Lung (tissue), 11 donors: ENCODE measurements at regions not wholly inside any gene's neighbourhood (a gene's known extent, or its start where the extent isn't known, plus 50 kb on each side); places are given as distances from the start of the nearest gene placed in this dataset.

ENCODE experiments used
- ATAC-seq: fragments of 200-7000 bp; cut with Tn5 transposase; one replicate; pipeline ENCODE4 v1.9.1; 2020; ENCODE audit warnings: moderate number of reproducible peaks; ENCODE audit not compliant: insufficient read depth, low FRiP score
- DNase-seq, 3 donors: peaks; one replicate each; pipeline ENCODE4 v3.0.0-alpha.2; 2013 to 2017
- H3K27ac ChIP-seq, 2 donors: one replicate each; pipeline ENCODE4 v1.5.1; 2013; ENCODE audit warnings: mild to moderate bottlenecking in 2 of 2, moderate library complexity in 2 of 2, control low read depth in 1 of 2, inconsistent platforms in 1 of 2, low read depth in 1 of 2, low read length in 1 of 2
- H3K27me3 ChIP-seq, 3 donors: one replicate each; pipeline ENCODE4 v1.5.1; 2013; ENCODE audit warnings: low read length in 2 of 3; ENCODE audit not compliant: control insufficient read depth in 3 of 3, insufficient read depth in 3 of 3
- H3K36me3 ChIP-seq, 4 donors: one replicate each; pipeline ENCODE4 v1.5.1; 2013; ENCODE audit warnings: low read length in 4 of 4, mild to moderate bottlenecking in 1 of 4, moderate library complexity in 1 of 4; ENCODE audit not compliant: control insufficient read depth in 4 of 4, insufficient read depth in 4 of 4
- H3K4me1 ChIP-seq, 5 donors: one replicate each; pipeline ENCODE4 v1.5.1; 2013; ENCODE audit warnings: low read length in 5 of 5, mild to moderate bottlenecking in 2 of 5, moderate library complexity in 1 of 5; ENCODE audit not compliant: control insufficient read depth in 5 of 5, insufficient read depth in 5 of 5
- H3K4me3 ChIP-seq: one replicate; pipeline ENCODE4 v1.5.1; 2013; ENCODE audit warnings: mild to moderate bottlenecking, control low read depth, moderate library complexity
- H3K9ac ChIP-seq, 2 donors: one replicate each; pipeline ENCODE4 v1.5.1; 2013; ENCODE audit warnings: low read length in 2 of 2, control low read depth in 1 of 2; ENCODE audit not compliant: insufficient read depth in 1 of 2
- H3K9me3 ChIP-seq, 4 donors: one replicate each; pipeline ENCODE4 v1.5.1; 2013; ENCODE audit warnings: low read length in 3 of 4, mild to moderate bottlenecking in 1 of 4, moderate library complexity in 1 of 4; ENCODE audit not compliant: control insufficient read depth in 4 of 4, insufficient read depth in 3 of 4
- CTCF ChIP-seq: IDR thresholded peaks from 2 replicates; pipeline ENCODE4 v1.5.1; 2012; ENCODE audit warnings: mild to moderate bottlenecking; ENCODE audit errors: control extremely low read depth, extremely low read depth
- WGBS, 2 donors: extraction: QIAGEN DNeasy Blood & Tissue Kit; methylation state at CpG; one replicate each; pipeline ENCODE4 v1.1.7; 2013; 5-methylcytosine and 5-hydroxymethylcytosine counted together
- donor health status: control.
- donor health status: control.
- donor health status: Bipolar disorder and iron deficiency.
- donor health status: healthy.
- donor health status: DM: yes; HTN: yes; CAD: no.

GRCh38 chr12:123046431-123046830 lies 66.0 kb downstream of the ARL6IP4 start:
- TF ChIP-seq CTCF = no peak
- no peak for DNase-seq
- Histone ChIP-seq H3K27me3 (no peaks in the 10 kb centered on the region), H3K9ac (no peak overlapping the region), H3K27ac (no peak overlapping the region), H3K9me3 (no peaks in the 10 kb centered on the region), H3K4me1 (peaks cover 0 to 30% (median 19%) of the 10 kb centered on the region in 5 donors), H3K36me3 (no peaks in the 10 kb centered on the region), H3K4me3 (no peak overlapping the region)
- no peak for ATAC-seq
- WGBS, 2 donors = 65 to 81% methylated on average over 3 of the region's 3 CpGs

- H3K27ac ChIP-seq = no peak overlapping the region
These were observed 65.2 kb downstream of the ARL6IP4 start for GRCh38 chr12:123045678-123046077.

GRCh38 chr12:123044351-123044750 lies 63.9 kb downstream of the ARL6IP4 start:
- H3K9ac ChIP-seq = no peak overlapping the region
- H3K27me3 ChIP-seq = no peaks in the 10 kb centered on the region
- peak overlapping the region in 1 of 2 donors; percentile 28 for H3K27ac ChIP-seq
- H3K4me3 ChIP-seq = no peak overlapping the region
- peaks cover 0 to 30% (median 19%) of the 10 kb centered on the region in 5 donors for H3K4me1 ChIP-seq
- H3K9me3 ChIP-seq = no peaks in the 10 kb centered on the region
- no peaks in the 10 kb centered on the region for H3K36me3 ChIP-seq
- ATAC-seq = no peak
- 88 to 93% methylated on average over 1 of the region's 1 CpG for WGBS, 2 donors
- TF ChIP-seq CTCF = no peak
- no peak for DNase-seq

More at GRCh38 chr12:123045678-123046077, 65.2 kb downstream of the ARL6IP4 start:
- Histone ChIP-seq H3K27me3 (no peaks in the 10 kb centered on the region), H3K4me1 (peaks cover 0 to 30% (median 19%) of the 10 kb centered on the region in 5 donors), H3K36me3 (no peaks in the 10 kb centered on the region), H3K4me3 (no peak overlapping the region), H3K9me3 (no peaks in the 10 kb centered on the region), H3K9ac (no peak overlapping the region)
- 90 to 94% methylated on average over 7 of the region's 7 CpGs for WGBS, 2 donors
- no peak for TF ChIP-seq CTCF
- ATAC-seq (no peak), DNase-seq (no peak)

GRCh38 chr12:123043536-123044001 lies 63.1 kb downstream of the ARL6IP4 start:
- no peak overlapping the region for H3K9ac ChIP-seq
- 13 to 14% methylated on average over 7 of the region's 7 CpGs for WGBS, 2 donors
- peak; percentile 47 for TF ChIP-seq CTCF
- H3K4me3 ChIP-seq = no peak overlapping the region
- H3K9me3 ChIP-seq = no peaks in the 10 kb centered on the region
- DNase-seq (peak; percentile 64 to 79 (median 72)), ATAC-seq (peak; percentile 82)
- peaks cover 0 to 30% (median 14%) of the 10 kb centered on the region in 5 donors for H3K4me1 ChIP-seq
- peak overlapping the region in 1 of 2 donors; percentile 23 for H3K27ac ChIP-seq
- peaks cover 0 to 2% (median 0%) of the 10 kb centered on the region in 4 donors for H3K36me3 ChIP-seq
- H3K27me3 ChIP-seq = no peaks in the 10 kb centered on the region
